CD4-positive, alpha-beta T cell treated with Interleukin-15 for 1 hour (primary cell): ENCODE measurements at regions not wholly inside any gene's neighbourhood (a gene's known extent, or its start where the extent isn't known, plus 50 kb on each side); places are given as distances from the start of the nearest gene placed in this dataset.
"Not testable (repeated sequence)": the region's sequence is repeated elsewhere in the genome, so short reads cannot be mapped to it uniquely, and the experiment has no call there.

Experiments used
- DNase-seq: peaks from one replicate; pipeline ENCODE4 v3.0.0-alpha.2; 2020

DNA sequence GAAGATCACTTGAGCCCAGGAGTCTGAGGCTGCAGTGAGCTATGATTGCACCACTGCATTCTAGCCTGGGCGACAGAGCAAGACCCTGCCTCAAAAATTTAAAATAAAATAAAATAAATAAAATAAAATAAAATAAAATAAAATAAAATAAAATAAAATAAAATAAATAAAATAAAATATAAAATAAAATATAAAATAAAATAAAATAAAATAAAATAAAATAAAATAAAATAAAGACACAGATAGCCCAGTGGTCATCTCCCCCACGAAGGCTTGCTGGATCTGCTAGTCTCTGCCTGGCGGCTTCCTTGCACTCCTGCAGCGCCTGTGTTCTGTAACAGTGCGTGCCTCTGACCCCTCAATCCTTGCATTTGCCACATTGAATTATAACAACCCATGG is 76.8 kb upstream of the PWP1 start:
- not testable (repeated sequence) for DNase-seq

DNA sequence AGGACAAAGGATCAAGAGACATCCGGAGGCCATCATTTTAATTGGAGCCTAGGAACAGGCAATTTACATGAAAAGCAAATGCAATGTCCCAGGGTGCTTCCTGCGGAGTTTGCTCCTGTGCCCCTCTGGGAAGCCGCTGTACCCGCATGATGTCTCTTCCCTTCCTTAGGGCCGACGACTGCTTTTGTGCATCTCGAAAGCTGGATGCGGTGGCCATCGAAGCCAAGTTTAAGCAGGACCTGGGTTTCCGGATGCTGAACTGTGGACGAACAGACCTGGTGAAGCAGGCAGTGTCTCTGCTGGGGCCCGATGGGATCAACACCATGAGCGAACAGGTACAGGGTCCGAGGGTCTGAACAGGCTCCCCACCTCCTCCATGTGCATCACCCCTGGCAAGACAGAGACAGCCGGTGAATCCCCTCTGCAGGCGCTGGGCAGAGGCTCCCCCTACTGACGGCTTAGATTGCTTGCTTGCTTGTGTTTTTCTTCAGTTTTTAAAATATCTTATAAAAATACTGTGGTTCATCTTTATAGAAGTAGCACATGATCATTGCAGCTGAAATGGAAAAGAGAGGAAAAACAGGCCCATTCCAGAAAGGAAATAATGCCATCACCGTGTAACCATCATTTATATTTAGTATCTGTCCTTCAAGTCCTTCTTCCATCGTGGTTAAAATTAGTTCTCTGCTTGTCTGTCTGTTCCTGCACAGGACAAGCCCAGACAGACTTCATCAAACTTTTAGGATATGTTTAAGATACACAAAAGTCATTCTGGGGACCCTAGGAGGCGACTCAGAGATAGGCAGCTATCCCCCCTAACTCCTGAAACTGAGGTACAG is 75.4 kb upstream of the PWP1 start:
- no peak for DNase-seq

DNA sequence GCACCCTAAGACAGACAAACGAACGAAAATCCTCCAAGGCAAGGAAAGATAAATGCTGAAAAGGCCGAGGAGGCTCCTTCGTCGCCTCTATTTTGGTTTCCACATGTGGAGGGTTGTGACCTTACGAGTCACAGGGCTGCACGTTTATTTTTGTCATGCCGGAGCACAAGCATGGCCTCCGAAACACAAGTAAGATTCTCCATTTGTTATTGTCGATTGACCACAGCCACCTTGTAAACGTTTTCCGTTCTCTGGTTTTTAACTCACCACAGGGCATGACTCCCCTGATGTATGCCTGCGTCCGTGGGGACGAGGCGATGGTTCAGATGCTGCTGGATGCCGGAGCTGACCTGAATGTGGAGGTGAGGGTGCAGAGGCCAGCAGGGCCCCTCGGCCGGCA is 73.1 kb upstream of the PWP1 start:
- no peak for DNase-seq

DNA sequence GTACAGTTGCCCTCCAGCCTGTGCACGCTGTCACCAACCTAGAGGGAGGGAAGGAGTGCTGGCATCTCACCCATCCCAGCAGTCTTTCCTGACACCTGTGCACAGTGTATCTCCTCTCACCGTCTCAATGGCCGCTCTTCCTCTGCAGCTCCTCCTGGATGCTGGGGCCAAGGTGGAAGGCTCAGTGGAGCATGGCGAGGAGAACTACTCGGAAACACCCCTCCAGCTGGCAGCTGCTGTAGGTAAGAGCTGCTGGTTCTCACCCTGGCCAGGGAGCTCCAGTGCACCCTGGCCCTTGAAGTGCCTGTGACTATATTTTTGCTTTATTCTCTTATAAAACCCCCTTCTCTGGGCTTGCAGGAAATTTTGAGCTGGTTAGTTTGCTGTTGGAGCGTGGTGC is 68.7 kb upstream of the PWP1 start:
- no peak for DNase-seq

DNA sequence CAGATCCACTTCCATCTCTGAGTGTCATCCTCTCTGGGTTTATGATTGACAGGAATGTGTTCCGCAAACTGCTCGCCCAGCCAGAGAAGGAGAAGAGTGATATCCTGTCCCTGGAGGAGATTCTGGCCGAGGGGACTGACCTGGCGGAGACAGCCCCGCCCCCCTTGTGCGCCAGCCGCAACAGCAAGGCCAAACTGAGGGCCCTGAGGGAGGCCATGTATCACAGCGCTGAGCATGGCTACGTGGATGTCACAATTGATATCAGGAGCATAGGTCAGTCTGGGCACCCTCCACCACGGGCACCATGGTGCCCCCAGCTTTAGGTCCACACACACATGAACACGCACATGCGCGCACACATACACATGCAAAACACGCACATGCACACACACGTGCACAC is 67.5 kb upstream of the PWP1 start:
- DNase-seq, result no peak

DNA sequence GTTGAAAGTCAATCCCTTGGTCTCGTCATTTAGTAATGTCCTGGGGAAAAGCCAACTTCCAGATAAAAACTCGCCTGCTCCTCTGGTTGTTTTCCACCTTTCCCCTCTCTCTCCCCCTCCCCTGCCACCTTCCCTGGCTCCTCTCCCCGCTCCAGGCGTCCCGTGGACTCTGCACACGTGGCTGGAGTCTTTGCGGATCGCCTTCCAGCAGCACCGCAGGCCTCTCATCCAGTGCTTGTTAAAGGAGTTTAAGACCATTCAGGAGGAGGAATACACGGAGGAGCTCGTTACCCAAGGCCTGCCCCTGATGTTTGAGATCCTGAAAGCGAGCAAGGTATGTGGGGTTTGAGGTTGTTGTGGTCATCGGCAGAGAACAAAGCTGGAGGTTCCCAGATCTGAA is 65.8 kb upstream of the PWP1 start:
- no peak for DNase-seq

DNA sequence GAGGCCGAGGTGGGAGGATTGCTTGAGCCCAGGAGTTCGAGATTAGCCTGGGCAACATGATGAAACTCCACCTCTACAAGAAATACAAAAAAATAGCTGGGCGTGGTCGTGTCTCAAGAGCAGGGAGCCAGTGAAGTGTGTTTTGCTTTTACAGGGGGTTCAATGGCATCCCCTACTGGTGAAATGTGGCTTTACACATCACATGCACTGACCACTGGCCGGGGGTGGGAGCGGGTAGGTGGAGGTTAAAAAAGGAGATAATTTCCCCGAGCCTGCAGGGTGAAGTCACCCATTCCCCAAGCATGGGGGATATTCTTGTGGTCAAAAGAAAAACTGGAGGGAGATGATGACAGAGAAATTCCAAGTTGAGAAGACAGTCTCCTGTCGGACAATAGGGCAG is 63.6 kb upstream of the PWP1 start:
- DNase-seq, result no peak

DNA sequence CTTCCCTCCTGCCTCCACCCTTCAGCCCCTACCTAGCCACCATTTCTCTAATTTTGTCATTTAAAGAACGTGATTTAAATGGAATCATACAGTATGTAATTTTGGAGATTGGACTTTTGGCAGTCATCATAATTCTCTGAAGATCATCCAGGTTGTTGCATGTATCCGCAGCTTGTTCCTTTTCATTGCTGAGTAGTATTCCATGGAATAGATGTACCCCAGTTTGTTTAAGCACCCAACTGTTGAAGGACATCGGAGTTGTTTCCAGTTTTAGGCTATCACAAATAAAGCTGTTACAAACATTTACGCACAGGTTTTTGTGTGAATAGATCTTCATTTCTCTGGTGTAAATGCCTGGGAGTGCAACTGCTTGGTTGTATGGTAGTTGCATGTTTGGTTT is 61.1 kb upstream of the PWP1 start:
- no peak for DNase-seq

DNA sequence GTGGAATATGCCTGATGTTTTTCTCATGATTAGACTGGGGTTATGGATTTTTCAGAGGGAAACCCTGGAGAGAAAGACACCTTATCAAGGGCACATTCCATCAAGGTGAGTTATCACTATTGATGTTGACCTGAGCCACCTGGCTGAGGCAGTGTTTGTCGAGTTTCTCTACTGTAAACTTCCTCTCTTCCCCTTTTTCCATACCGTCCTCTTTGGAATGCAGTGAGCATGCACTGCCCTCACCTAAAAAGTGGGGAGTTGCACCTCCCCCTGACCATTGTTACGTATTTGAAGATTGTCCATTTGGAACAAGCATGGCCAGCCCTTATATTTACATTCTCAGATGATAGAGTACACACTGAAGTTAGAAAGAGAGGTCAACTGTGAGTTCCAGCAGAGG is 53.9 kb upstream of the PWP1 start:
- no peak for DNase-seq

DNA sequence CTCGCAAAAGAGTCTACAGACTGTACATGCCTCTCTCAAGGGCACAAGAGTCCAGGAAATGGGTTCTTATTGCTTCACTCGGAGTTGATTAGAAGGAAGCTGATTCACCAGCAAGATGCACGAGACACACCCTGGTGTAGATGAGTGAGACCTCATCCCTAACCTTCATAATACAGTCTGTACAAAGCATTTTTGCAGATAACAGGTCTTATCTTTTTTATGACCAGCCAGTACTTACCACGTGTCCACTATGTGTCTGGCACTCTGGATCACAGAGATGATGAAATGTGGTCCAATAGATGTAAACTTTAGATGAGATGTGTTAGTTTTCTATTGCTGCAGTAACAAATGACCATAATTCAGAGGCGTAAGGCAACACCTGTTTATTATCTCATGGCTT is 53.4 kb upstream of the PWP1 start:
- no peak for DNase-seq

DNA sequence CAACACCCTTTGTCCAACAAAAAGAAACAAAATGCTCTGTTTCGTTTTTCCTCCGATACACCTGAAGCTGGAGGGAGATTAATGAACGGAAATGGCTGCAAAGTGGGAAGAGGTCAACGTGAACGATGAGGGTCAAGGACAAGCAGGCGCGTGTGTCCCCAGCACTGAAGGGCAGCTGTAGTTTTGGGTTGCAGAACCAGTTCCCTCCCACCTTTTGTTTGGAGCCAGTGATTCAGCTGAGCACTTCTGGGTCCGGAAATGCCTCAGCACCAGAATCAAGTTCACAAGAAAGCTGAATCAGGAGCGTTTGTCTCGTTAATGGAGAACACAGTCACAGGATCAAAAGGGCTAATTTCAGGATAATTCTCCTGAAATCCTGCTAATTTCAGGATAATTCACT is 51.1 kb upstream of the PWP1 start:
- DNase-seq, result no peak

DNA sequence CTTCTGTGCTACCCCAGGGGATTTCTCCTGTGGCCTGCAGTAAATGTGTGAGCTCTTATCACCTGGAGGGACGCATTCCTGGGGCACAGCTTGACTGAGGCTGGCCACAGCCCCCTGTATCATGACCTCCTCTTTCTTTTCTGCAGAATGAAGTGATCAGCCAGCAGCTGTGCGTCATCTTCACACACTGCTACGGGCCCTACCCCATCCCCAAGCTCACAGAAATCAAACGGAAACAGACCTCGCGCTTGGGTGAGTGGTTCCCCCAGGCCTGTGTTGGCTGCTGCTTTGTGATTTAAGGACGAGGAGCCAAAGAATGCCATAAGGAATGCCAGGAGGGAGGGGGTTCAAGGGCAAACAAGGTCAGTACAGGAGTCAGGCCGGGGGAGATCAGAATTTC is 50.5 kb upstream of the PWP1 start:
- no peak for DNase-seq
